Upper lobe of right lung (tissue), 1 donor: ENCODE measurements at regions not wholly inside any gene's neighbourhood (a gene's known extent, or its start where the extent isn't known, plus 50 kb on each side); places are given as distances from the start of the nearest gene placed in this dataset.

Experiments used
- ATAC-seq: fragments of 200-7000 bp; cut with Tn5 transposase; one replicate; pipeline ENCODE4 v1.9.1; 2020; ENCODE audit warnings: mild to moderate bottlenecking, moderate library complexity
- DNase-seq: peaks from one replicate; pipeline ENCODE4 v3.0.0-alpha.2; 2020
- H3K27ac ChIP-seq: fragments of 200-600 bp; one replicate; pipeline ENCODE4 v1.8.0; 2022
- H3K27me3 ChIP-seq: fragments of 200-600 bp; one replicate; pipeline ENCODE4 v1.8.0; 2022; ENCODE audit warnings: mild to moderate bottlenecking
- H3K36me3 ChIP-seq: fragments of 200-600 bp; one replicate; pipeline ENCODE4 v1.8.0; 2022
- H3K4me1 ChIP-seq: fragments of 200-600 bp; one replicate; pipeline ENCODE4 v1.8.0; 2022
- H3K4me3 ChIP-seq: fragments of 200-600 bp; one replicate; pipeline ENCODE4 v1.8.0; 2022; ENCODE audit warnings: mild to moderate bottlenecking
- H3K9me3 ChIP-seq: fragments of 200-600 bp; one replicate; pipeline ENCODE4 v1.8.0; 2022
- intact Hi-C: fragments of 100-400 bp; cut with DNase I; formaldehyde crosslinking; loops from one replicate; pipeline ENCODE4 v1.11.0; 2022
- TF ChIP-seq, protein P1 (sequence below): fragments of 200-600 bp; IDR thresholded peaks from one replicate; pipeline ENCODE4 v1.8.0; 2022; ENCODE audit warnings: antibody characterized with exemption
- donor health status: DM: no; HTN: yes; CAD: no; lungs with severe emphysema.

GRCh38 chr22:48682504-48682903, 1145.2 kb downstream of the BRD1 start:
- no peaks in the 10 kb centered on the region for H3K4me1 ChIP-seq
- no peak for DNase-seq
- H3K9me3 ChIP-seq: no peaks in the 10 kb centered on the region
- no peaks in the 10 kb centered on the region for H3K27me3 ChIP-seq
- H3K27ac ChIP-seq: no peak overlapping the region
- ATAC-seq: no peak
- no peaks in the 10 kb centered on the region for H3K36me3 ChIP-seq
- TF ChIP-seq, protein P1, sequence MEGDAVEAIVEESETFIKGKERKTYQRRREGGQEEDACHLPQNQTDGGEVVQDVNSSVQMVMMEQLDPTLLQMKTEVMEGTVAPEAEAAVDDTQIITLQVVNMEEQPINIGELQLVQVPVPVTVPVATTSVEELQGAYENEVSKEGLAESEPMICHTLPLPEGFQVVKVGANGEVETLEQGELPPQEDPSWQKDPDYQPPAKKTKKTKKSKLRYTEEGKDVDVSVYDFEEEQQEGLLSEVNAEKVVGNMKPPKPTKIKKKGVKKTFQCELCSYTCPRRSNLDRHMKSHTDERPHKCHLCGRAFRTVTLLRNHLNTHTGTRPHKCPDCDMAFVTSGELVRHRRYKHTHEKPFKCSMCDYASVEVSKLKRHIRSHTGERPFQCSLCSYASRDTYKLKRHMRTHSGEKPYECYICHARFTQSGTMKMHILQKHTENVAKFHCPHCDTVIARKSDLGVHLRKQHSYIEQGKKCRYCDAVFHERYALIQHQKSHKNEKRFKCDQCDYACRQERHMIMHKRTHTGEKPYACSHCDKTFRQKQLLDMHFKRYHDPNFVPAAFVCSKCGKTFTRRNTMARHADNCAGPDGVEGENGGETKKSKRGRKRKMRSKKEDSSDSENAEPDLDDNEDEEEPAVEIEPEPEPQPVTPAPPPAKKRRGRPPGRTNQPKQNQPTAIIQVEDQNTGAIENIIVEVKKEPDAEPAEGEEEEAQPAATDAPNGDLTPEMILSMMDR: no peak
- intact Hi-C loops: no loop called here
- H3K4me3 ChIP-seq: no peak overlapping the region

- ATAC-seq: no peak
- intact Hi-C loops: no loop called here
- TF ChIP-seq, protein P1: no peak
- no peak for DNase-seq
- no peak overlapping the region for H3K27ac ChIP-seq
- H3K36me3 ChIP-seq: no peaks in the 10 kb centered on the region
- no peaks in the 10 kb centered on the region for H3K4me1 ChIP-seq
- H3K27me3 ChIP-seq: no peaks in the 10 kb centered on the region
- H3K9me3 ChIP-seq: no peaks in the 10 kb centered on the region
- no peak overlapping the region for H3K4me3 ChIP-seq
Measured at GRCh38 chr22:48680601-48681000, 1147.1 kb downstream of the BRD1 start.

- no peaks in the 10 kb centered on the region for H3K36me3 ChIP-seq
- H3K4me3 ChIP-seq: no peak overlapping the region
- H3K27ac ChIP-seq: no peak overlapping the region
- TF ChIP-seq, protein P1: no peak
- ATAC-seq (no peak), DNase-seq (no peak)
- intact Hi-C loops: no loop called here
- H3K9me3 ChIP-seq: no peaks in the 10 kb centered on the region
- H3K27me3 ChIP-seq: no peaks in the 10 kb centered on the region
- no peaks in the 10 kb centered on the region for H3K4me1 ChIP-seq
Measured at GRCh38 chr22:48679656-48680555, 1147.8 kb downstream of the BRD1 start.

GRCh38 chr22:48678171-48679135, 1149.2 kb downstream of the BRD1 start:
- no peak for DNase-seq
- Histone ChIP-seq H3K9me3 (no peaks in the 10 kb centered on the region), H3K4me3 (no peak overlapping the region), H3K27me3 (no peaks in the 10 kb centered on the region), H3K36me3 (no peaks in the 10 kb centered on the region), H3K4me1 (no peaks in the 10 kb centered on the region), H3K27ac (no peak overlapping the region)
- TF ChIP-seq, protein P1: no peak
- intact Hi-C loops: no loop called here
- no peak for ATAC-seq

- H3K4me3 ChIP-seq: no peak overlapping the region
- no peak for ATAC-seq
- H3K4me1 ChIP-seq: no peaks in the 10 kb centered on the region
- TF ChIP-seq, protein P1: no peak
- H3K36me3 ChIP-seq: no peaks in the 10 kb centered on the region
- H3K9me3 ChIP-seq: no peaks in the 10 kb centered on the region
- intact Hi-C loops: no loop called here
- H3K27ac ChIP-seq: no peak overlapping the region
- no peaks in the 10 kb centered on the region for H3K27me3 ChIP-seq
- DNase-seq: no peak
Measured at GRCh38 chr22:48677621-48678020, 1150.1 kb downstream of the BRD1 start.
